ENCODE measurements at regions not wholly inside any gene's neighbourhood (a gene's known extent, or its start where the extent isn't known, plus 50 kb on each side); places are given as distances from the start of the nearest gene placed in this dataset.

- Histone ChIP-seq H3K4me3 (replicated peaks in 1 of 3; ENCODE audit: insufficient read depth in 1 of 3, low read depth in 1 of 3, low read length in 3 of 3) (no peak overlapping the region), H3K9me1 (replicated peaks; ENCODE audit: control insufficient read depth, extremely low read depth, insufficient read depth, low read length) (no peaks in the 10 kb centered on the region), H3K4me2 (ENCODE audit: insufficient read depth, low read length) (no peak overlapping the region), H3K9me3 (replicated peaks; ENCODE audit: control insufficient read depth, insufficient read depth, low read length) (no peaks in the 10 kb centered on the region), H3K27me3 (ENCODE audit: control insufficient read depth in 2 of 2, insufficient read depth in 2 of 2, low read length in 2 of 2) (no peaks in the 10 kb centered on the region), H3K9ac (replicated peaks; ENCODE audit: extremely low read depth, insufficient read depth, low read length) (no peak overlapping the region), H3K4me1 (ENCODE audit: control insufficient read depth, extremely low read depth, insufficient read depth, low read length) (no peaks in the 10 kb centered on the region), H3K36me3 (ENCODE audit: control insufficient read depth in 2 of 2, extremely low read depth in 1 of 2, insufficient read depth in 2 of 2, low read length in 2 of 2) (no peaks in the 10 kb centered on the region), H2AFZ (ENCODE audit: low read depth, low read length) (no peak overlapping the region), H3K79me2 (ENCODE audit: control insufficient read depth, insufficient read depth, low read length) (no peaks in the 10 kb centered on the region), H3K27ac (ENCODE audit: insufficient read depth, low read depth, low read length) (no peak overlapping the region), H4K20me1 (replicated peaks; ENCODE audit: control insufficient read depth, extremely low read depth, insufficient read depth, low read length) (no peaks in the 10 kb centered on the region)
- TF ChIP-seq FOS (IDR thresholded peaks at IDR 0.05; ENCODE audit: borderline replicate concordance, insufficient read depth, low read length) (no peak), POLR2A (IDR thresholded peaks at IDR 0.05; ENCODE audit: low read depth, low read length) (no peak), GATA2 (IDR thresholded peaks at IDR 0.05; ENCODE audit: insufficient read depth, insufficient read length, low read depth, low read length) (no peak), CTCF (IDR thresholded peaks at IDR 0.05; ENCODE audit: extremely low read depth in 1 of 2, insufficient read depth in 1 of 2, low read depth in 1 of 2, low read length in 2 of 2) (no peak), MYC (IDR thresholded peaks at IDR 0.05; ENCODE audit: low read depth, low read length) (no peak), EZH2 (IDR thresholded peaks at IDR 0.05; ENCODE audit: borderline replicate concordance, low read depth, low read length, severe bottlenecking) (no peak), JUN (IDR thresholded peaks at IDR 0.05; ENCODE audit: borderline replicate concordance, insufficient read depth, insufficient read length, low read depth) (no peak), POLR2AphosphoS5 (IDR thresholded peaks at IDR 0.05; ENCODE audit: insufficient read depth, low read depth, low read length) (no peak)
- TF ChIP-seq, protein P1, sequence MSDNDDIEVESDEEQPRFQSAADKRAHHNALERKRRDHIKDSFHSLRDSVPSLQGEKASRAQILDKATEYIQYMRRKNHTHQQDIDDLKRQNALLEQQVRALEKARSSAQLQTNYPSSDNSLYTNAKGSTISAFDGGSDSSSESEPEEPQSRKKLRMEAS (IDR thresholded peaks at IDR 0.05; ENCODE audit: insufficient read depth, insufficient read length) = no peak
- DNase-seq (ENCODE audit: low read depth, low spot score) = no peak
- no TSS peak for BruUV-seq (replicated peaks)
- no peak for FAIRE-seq
- dilution Hi-C loops (cut with MboI; ENCODE audit: extremely low pct_ligation_motif_present, low sequenced_read_pairs) = no loop called here
- intact Hi-C loops (cut with micrococcal nuclease) = no loop called here
- CTCF ChIA-PET = no interaction called here
- POLR2A ChIA-PET = no interaction called here
Measured at GRCh38 chr9:30035761-30036160, 2348.7 kb upstream of the ACO1 start.
